ELF-1 (cell line): ENCODE measurements at regions not wholly inside any gene's neighbourhood (a gene's known extent, or its start where the extent isn't known, plus 50 kb on each side); places are given as distances from the start of the nearest gene placed in this dataset.

ENCODE experiments used
- DNase-seq: peaks from one replicate; pipeline ENCODE4 v3.0.0-alpha.2; 2016; ENCODE audit warnings: low read depth, low spot score

GRCh38 chr14:87879389-87879788 is 113.6 kb downstream of the GALC start:
- no peak for DNase-seq

- no peak for DNase-seq
Observed at GRCh38 chr14:87878959-87879358, 114.0 kb downstream of the GALC start.

GRCh38 chr14:87877877-87878276 is 115.1 kb downstream of the GALC start:
- DNase-seq: no peak

GRCh38 chr14:87874676-87875075 is 118.3 kb downstream of the GALC start:
- no peak for DNase-seq

GRCh38 chr14:87873741-87874140 is 119.2 kb downstream of the GALC start:
- DNase-seq: no peak

- no peak for DNase-seq
Observed at GRCh38 chr14:87869619-87870583, 123.1 kb downstream of the GALC start.

- no peak for DNase-seq
Observed at GRCh38 chr14:87868920-87869319, 124.1 kb downstream of the GALC start.

GRCh38 chr14:87866116-87866515 is 126.9 kb downstream of the GALC start:
- no peak for DNase-seq

- no peak for DNase-seq
Observed at GRCh38 chr14:87864356-87865270, 128.4 kb downstream of the GALC start.

- no peak for DNase-seq
Observed at GRCh38 chr14:87863047-87863446, 129.9 kb downstream of the GALC start.

GRCh38 chr14:87852107-87852506 is 140.9 kb downstream of the GALC start:
- no peak for DNase-seq

GRCh38 chr14:87851190-87851589 is 141.8 kb downstream of the GALC start:
- DNase-seq: no peak

- DNase-seq: no peak
Observed at GRCh38 chr14:87847216-87847755, 145.7 kb downstream of the GALC start.

- no peak for DNase-seq
Observed at GRCh38 chr14:87840906-87841305, 152.1 kb downstream of the GALC start.

GRCh38 chr14:87838931-87839330 is 154.1 kb downstream of the GALC start:
- DNase-seq: no peak

- no peak for DNase-seq
Observed at GRCh38 chr14:87837296-87837695, 155.7 kb downstream of the GALC start.

GRCh38 chr14:87834594-87834993 is 158.4 kb downstream of the GALC start:
- DNase-seq: no peak

- DNase-seq: no peak
Observed at GRCh38 chr14:87833026-87833425, 160.0 kb downstream of the GALC start.

GRCh38 chr14:87830443-87831096 is 162.4 kb downstream of the GALC start:
- DNase-seq: no peak

- no peak for DNase-seq
Observed at GRCh38 chr14:87829543-87829942, 163.4 kb downstream of the GALC start.

- no peak for DNase-seq
Observed at GRCh38 chr14:87824266-87824665, 168.7 kb downstream of the GALC start.

- no peak for DNase-seq
Observed at GRCh38 chr14:87816416-87816815, 176.6 kb downstream of the GALC start.
